HCT116 (cell line): ENCODE measurements at regions not wholly inside any gene's neighbourhood (a gene's known extent, or its start where the extent isn't known, plus 50 kb on each side); places are given as distances from the start of the nearest gene placed in this dataset.

Experiments
- CEBPB ChIP-seq: IDR thresholded peaks from 2 replicates; pipeline ENCODE4 v1.6.1; 2012; ENCODE audit warnings: low read depth
- CTCF ChIP-seq, 3 experiments: fragments of 200-600 bp in 1 of 3; sonication (generic) in 1 of 3; IDR thresholded peaks in 2 of 3; conservative IDR thresholded peaks in 1 of 3; 2 replicates each; pipeline ENCODE4 v1.5.1; 2012 to 2017; ENCODE audit warnings: low read depth in 2 of 3, low read length in 2 of 3, antibody characterized with exemption in 1 of 3, borderline replicate concordance in 1 of 3, control low read depth in 1 of 3, mild to moderate bottlenecking in 1 of 3, mixed read lengths in 1 of 3, mixed run types in 1 of 3, moderate library complexity in 1 of 3; ENCODE audit not compliant: insufficient read depth in 1 of 3
- ELF1 ChIP-seq: IDR thresholded peaks from 2 replicates; pipeline ENCODE4 v1.6.1; 2012; ENCODE audit warnings: low read depth, borderline replicate concordance
- EZH2 ChIP-seq: fragments of 200-600 bp; sonication (generic); IDR thresholded peaks from 2 replicates; pipeline ENCODE4 v1.6.1; 2017; ENCODE audit warnings: antibody characterized with exemption, mixed run types
- POLR2A ChIP-seq: IDR thresholded peaks from 2 replicates; pipeline ENCODE4 v1.7.0; 2011; ENCODE audit warnings: borderline replicate concordance; ENCODE audit not compliant: insufficient read depth, insufficient read length; ENCODE audit errors: extremely low read depth
- POLR2AphosphoS5 ChIP-seq: IDR thresholded peaks from 2 replicates; pipeline ENCODE4 v1.6.1; 2011; ENCODE audit warnings: mild to moderate bottlenecking, low read depth, low read length, moderate library complexity
- SP1 ChIP-seq: IDR thresholded peaks from 2 replicates; pipeline ENCODE4 v1.6.1; 2012; ENCODE audit warnings: low read depth
- ZFX ChIP-seq: fragments of 450-650 bp; IDR thresholded peaks from 2 replicates; pipeline ENCODE4 v1.6.1; 2017
- TF ChIP-seq, protein P1 (sequence below): IDR thresholded peaks from 2 replicates; pipeline ENCODE4 v1.6.1; 2012; ENCODE audit warnings: low read depth

- no peak for TF ChIP-seq POLR2A
- TF ChIP-seq, protein P1, sequence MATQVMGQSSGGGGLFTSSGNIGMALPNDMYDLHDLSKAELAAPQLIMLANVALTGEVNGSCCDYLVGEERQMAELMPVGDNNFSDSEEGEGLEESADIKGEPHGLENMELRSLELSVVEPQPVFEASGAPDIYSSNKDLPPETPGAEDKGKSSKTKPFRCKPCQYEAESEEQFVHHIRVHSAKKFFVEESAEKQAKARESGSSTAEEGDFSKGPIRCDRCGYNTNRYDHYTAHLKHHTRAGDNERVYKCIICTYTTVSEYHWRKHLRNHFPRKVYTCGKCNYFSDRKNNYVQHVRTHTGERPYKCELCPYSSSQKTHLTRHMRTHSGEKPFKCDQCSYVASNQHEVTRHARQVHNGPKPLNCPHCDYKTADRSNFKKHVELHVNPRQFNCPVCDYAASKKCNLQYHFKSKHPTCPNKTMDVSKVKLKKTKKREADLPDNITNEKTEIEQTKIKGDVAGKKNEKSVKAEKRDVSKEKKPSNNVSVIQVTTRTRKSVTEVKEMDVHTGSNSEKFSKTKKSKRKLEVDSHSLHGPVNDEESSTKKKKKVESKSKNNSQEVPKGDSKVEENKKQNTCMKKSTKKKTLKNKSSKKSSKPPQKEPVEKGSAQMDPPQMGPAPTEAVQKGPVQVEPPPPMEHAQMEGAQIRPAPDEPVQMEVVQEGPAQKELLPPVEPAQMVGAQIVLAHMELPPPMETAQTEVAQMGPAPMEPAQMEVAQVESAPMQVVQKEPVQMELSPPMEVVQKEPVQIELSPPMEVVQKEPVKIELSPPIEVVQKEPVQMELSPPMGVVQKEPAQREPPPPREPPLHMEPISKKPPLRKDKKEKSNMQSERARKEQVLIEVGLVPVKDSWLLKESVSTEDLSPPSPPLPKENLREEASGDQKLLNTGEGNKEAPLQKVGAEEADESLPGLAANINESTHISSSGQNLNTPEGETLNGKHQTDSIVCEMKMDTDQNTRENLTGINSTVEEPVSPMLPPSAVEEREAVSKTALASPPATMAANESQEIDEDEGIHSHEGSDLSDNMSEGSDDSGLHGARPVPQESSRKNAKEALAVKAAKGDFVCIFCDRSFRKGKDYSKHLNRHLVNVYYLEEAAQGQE: no peak
- no peak for TF ChIP-seq CEBPB
- no peak for TF ChIP-seq ELF1
- no peak for TF ChIP-seq CTCF (IDR thresholded peaks at IDR 0.05 in 2 of 3, conservative IDR thresholded peaks at IDR 0.05 in 1 of 3; ENCODE audit: borderline replicate concordance in 1 of 3, insufficient read depth in 1 of 3, low read depth in 2 of 3, low read length in 2 of 3)
- TF ChIP-seq EZH2: no peak
- TF ChIP-seq SP1: no peak
- TF ChIP-seq POLR2AphosphoS5: no peak
- no peak for TF ChIP-seq ZFX
Measured at GRCh38 chr4:26228883-26229282, 91.9 kb upstream of the RBPJ start.
